Upper lobe of left lung (tissue), 4 donors: ENCODE measurements at regions not wholly inside any gene's neighbourhood (a gene's known extent, or its start where the extent isn't known, plus 50 kb on each side); places are given as distances from the start of the nearest gene placed in this dataset.

Experiments
- CTCF ChIP-seq, 6 experiments: fragments of 450-650 bp in 4 of 6; fragments of 200-600 bp in 2 of 6; sonication (generic) in 2 of 6; IDR thresholded peaks; one replicate each; pipeline ENCODE4 v1.5.1; 2016 to 2019; ENCODE audit warnings: antibody characterized with exemption in 6 of 6
- EP300 ChIP-seq, 4 donors: sonication (generic); formaldehyde crosslinking; IDR thresholded peaks; one replicate each; pipeline ENCODE4 v1.5.1; 2017; ENCODE audit warnings: antibody characterized with exemption in 4 of 4, control low read depth in 2 of 4
- POLR2AphosphoS5 ChIP-seq, 2 donors: sonication (generic); formaldehyde crosslinking; IDR thresholded peaks; one replicate each; pipeline ENCODE4 v1.5.1; 2017; ENCODE audit warnings: antibody characterized with exemption in 2 of 2

- TF ChIP-seq CTCF (IDR thresholded peaks at IDR 0.05), result no peak
- no peak for TF ChIP-seq POLR2AphosphoS5 (IDR thresholded peaks at IDR 0.05)
- no peak for TF ChIP-seq EP300 (IDR thresholded peaks at IDR 0.05)
Observed at GRCh38 chr12:59068436-59068835, 148.1 kb upstream of the LRIG3 start.
